Aorta (tissue), 5 donors: ENCODE measurements at regions not wholly inside any gene's neighbourhood (a gene's known extent, or its start where the extent isn't known, plus 50 kb on each side); places are given as distances from the start of the nearest gene placed in this dataset.

Source experiments
- ATAC-seq: fragments of 200-7000 bp; cut with Tn5 transposase; one replicate; pipeline ENCODE4 v1.9.1; 2022; ENCODE audit warnings: moderate library complexity; ENCODE audit not compliant: low FRiP score
- DNase-seq, 2 donors: peaks; one replicate each; pipeline ENCODE4 v3.0.0-alpha.2; 2020
- H3K27ac ChIP-seq, 2 donors: one replicate each; pipeline ENCODE4 v1.5.1; 2013; ENCODE audit warnings: low read length in 2 of 2, mild to moderate bottlenecking in 2 of 2, moderate library complexity in 2 of 2, control low read depth in 1 of 2, inconsistent platforms in 1 of 2, low read depth in 1 of 2
- H3K27me3 ChIP-seq, 2 donors: one replicate each; pipeline ENCODE4 v1.6.1; 2013; ENCODE audit warnings: control low read depth in 1 of 2, low read length in 1 of 2, mild to moderate bottlenecking in 1 of 2, moderate library complexity in 1 of 2; ENCODE audit not compliant: insufficient read depth in 2 of 2, control insufficient read depth in 1 of 2
- H3K36me3 ChIP-seq, 2 donors: one replicate each; pipeline ENCODE4 v1.6.1; 2013; ENCODE audit warnings: control low read depth in 1 of 2, low read length in 1 of 2, mild to moderate bottlenecking in 1 of 2; ENCODE audit not compliant: insufficient read depth in 2 of 2, control insufficient read depth in 1 of 2
- H3K4me1 ChIP-seq, 2 donors: one replicate each; pipeline ENCODE4 v1.6.1; 2013; ENCODE audit warnings: low read length in 2 of 2, control low read depth in 1 of 2, mild to moderate bottlenecking in 1 of 2, moderate library complexity in 1 of 2; ENCODE audit not compliant: insufficient read depth in 2 of 2, control insufficient read depth in 1 of 2
- H3K4me3 ChIP-seq, 2 donors: one replicate each; pipeline ENCODE4 v1.5.1; 2013; ENCODE audit warnings: low read length in 2 of 2, control low read depth in 1 of 2, mild to moderate bottlenecking in 1 of 2
- H3K9me3 ChIP-seq: one replicate; pipeline ENCODE4 v1.6.1; 2013; ENCODE audit warnings: mild to moderate bottlenecking, low read length; ENCODE audit not compliant: control insufficient read depth
- WGBS, 2 donors: extraction: QIAGEN DNeasy Blood & Tissue Kit; methylation state at CpG; one replicate each; pipeline ENCODE4 v1.1.7; 2013; 5-methylcytosine and 5-hydroxymethylcytosine counted together
- intact Hi-C, 2 donors: fragments of 100-400 bp; cut with DNase I; formaldehyde crosslinking; loops; one replicate each; pipeline versions ENCODE4 v1.14.2 to v1.15.0; 2022
- donor health status: healthy with polysubstance abuse.
- donor health status: Bipolar disorder and iron deficiency.
- donor health status: DM: no; HTN: no; CAD: no.
- donor health status: DM: no; HTN: no; CAD: no.
- donor health status: DM: yes; HTN: yes; CAD: no.

DNA sequence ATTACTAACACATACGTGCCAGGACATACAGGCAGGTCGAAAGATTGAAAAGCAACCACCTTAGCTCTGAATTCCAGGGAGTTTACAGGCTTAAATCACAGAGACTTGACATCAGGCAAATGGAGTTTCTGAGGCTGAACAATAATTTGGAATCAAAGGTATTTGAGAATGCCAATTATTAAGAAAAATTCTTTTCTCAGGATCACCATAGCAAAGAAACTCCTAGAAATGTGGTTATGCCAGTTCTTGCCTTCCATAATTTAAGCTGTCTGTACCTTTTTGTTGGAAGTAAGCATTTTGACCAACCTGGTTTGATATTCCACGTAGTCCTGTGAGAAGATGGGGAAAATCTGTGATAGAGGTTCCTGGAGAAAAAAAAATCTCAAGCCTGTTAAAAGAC lies 312.4 kb upstream of the SMARCA2 start:
- H3K9me3 ChIP-seq, result no peaks in the 10 kb centered on the region
- DNase-seq, result no peak
- WGBS, 2 donors, result 69 to 76% methylated on average over 3 of the region's 3 CpGs

GRCh38 chr9:1707291-1707690 lies 307.9 kb upstream of the SMARCA2 start:
- Histone ChIP-seq H3K9me3 (peaks cover 2% of the 10 kb centered on the region), H3K27me3 (no peaks in the 10 kb centered on the region), H3K4me1 (no peaks in the 10 kb centered on the region), H3K4me3 (no peak overlapping the region), H3K27ac (no peak overlapping the region), H3K36me3 (no peaks in the 10 kb centered on the region)
- DNase-seq, result no peak
- intact Hi-C loops, result no loop called here
- WGBS, 2 donors, result 16 to 26% methylated on average over 1 of the region's 1 CpG
- no peak for ATAC-seq

More for the DNA sequence above, 312.4 kb upstream of the SMARCA2 start:
- H3K27me3 ChIP-seq, result no peaks in the 10 kb centered on the region
- intact Hi-C loops, result no loop called here
- H3K4me3 ChIP-seq, result no peak overlapping the region
- H3K36me3 ChIP-seq, result no peaks in the 10 kb centered on the region
- no peaks in the 10 kb centered on the region for H3K4me1 ChIP-seq
- H3K27ac ChIP-seq, result no peak overlapping the region
- ATAC-seq, result no peak

DNA sequence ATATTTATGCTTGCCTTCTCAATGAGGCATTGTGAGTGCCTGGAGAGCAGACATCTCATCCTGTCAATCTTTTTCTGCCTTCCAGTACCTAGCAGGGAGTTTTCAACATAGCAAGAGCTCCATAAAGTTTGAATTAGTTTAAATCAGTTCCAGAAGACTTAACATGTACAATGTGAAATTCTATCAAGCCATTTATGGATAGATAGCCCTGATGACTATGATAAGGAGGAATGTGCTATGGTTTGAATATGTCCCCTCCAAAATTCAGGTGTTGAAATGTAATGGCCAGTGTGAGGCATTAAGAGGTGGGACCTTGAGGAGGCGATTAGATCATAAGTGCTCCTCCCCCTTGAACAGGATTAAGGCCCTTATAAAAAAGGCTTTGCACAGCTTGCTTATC lies 306.9 kb upstream of the SMARCA2 start:
- WGBS, 2 donors, result 96 to 100% methylated on average over 1 of the region's 1 CpG
- Histone ChIP-seq H3K36me3 (no peaks in the 10 kb centered on the region), H3K27ac (no peak overlapping the region), H3K9me3 (peaks cover 2% of the 10 kb centered on the region), H3K4me1 (no peaks in the 10 kb centered on the region), H3K27me3 (no peaks in the 10 kb centered on the region), H3K4me3 (no peak overlapping the region)
- intact Hi-C loops, result no loop called here
- no peak for DNase-seq
- no peak for ATAC-seq

- peaks cover 2% of the 10 kb centered on the region for H3K9me3 ChIP-seq
- no peak overlapping the region for H3K4me3 ChIP-seq
- no peak overlapping the region for H3K27ac ChIP-seq
- H3K27me3 ChIP-seq, result no peaks in the 10 kb centered on the region
- H3K4me1 ChIP-seq, result no peaks in the 10 kb centered on the region
- intact Hi-C loops, result no loop called here
- DNase-seq (no peak), ATAC-seq (no peak)
- H3K36me3 ChIP-seq, result no peaks in the 10 kb centered on the region
- WGBS, 2 donors, result 88 to 90% methylated on average over 1 of the region's 1 CpG
These were observed 305.8 kb upstream of the SMARCA2 start for GRCh38 chr9:1709347-1709746.

- WGBS, 2 donors, result 69 to 71% methylated on average over 6 of the region's 6 CpGs
These were observed 302.2 kb upstream of the SMARCA2 start for GRCh38 chr9:1712861-1713450.

GRCh38 chr9:1713841-1714240 lies 301.3 kb upstream of the SMARCA2 start:
- H3K4me3 ChIP-seq, result no peak overlapping the region
- intact Hi-C loops, result no loop called here

More at GRCh38 chr9:1712861-1713450, 302.2 kb upstream of the SMARCA2 start:
- Histone ChIP-seq H3K36me3 (no peaks in the 10 kb centered on the region), H3K4me3 (no peak overlapping the region), H3K27me3 (no peaks in the 10 kb centered on the region), H3K27ac (no peak overlapping the region), H3K4me1 (no peaks in the 10 kb centered on the region), H3K9me3 (peaks cover 4% of the 10 kb centered on the region)
- intact Hi-C loops, result no loop called here
- DNase-seq (no peak), ATAC-seq (no peak)

DNA sequence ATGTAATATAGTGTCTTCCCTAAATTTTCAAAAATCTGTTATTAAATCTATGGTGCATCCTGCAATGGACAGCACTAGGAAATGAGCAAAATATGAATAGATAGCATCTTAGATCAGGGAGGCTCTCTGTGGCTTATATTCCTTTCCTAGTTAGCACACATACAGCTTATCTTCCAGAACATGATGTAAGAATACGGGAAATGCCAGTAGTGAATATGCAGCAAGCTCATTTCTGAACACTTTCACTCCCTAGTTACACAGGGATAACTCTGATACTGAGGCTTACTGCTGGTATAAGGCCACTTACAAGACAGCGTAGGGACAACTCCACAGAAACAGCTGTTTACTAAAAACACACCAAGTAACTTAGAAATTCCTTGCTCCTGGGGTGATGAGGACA lies 297.3 kb upstream of the SMARCA2 start:
- no peaks in the 10 kb centered on the region for H3K27me3 ChIP-seq
- ATAC-seq (no peak), DNase-seq (no peak)
- H3K9me3 ChIP-seq, result peaks cover 3% of the 10 kb centered on the region
- no peaks in the 10 kb centered on the region for H3K4me1 ChIP-seq
- WGBS, 2 donors, result 41 to 84% methylated on average over 2 of the region's 2 CpGs
- H3K4me3 ChIP-seq, result no peak overlapping the region
- intact Hi-C loops, result no loop called here
- no peak overlapping the region for H3K27ac ChIP-seq
- no peaks in the 10 kb centered on the region for H3K36me3 ChIP-seq

More at GRCh38 chr9:1713841-1714240, 301.3 kb upstream of the SMARCA2 start:
- Histone ChIP-seq H3K27me3 (no peaks in the 10 kb centered on the region), H3K4me1 (no peaks in the 10 kb centered on the region), H3K36me3 (no peaks in the 10 kb centered on the region), H3K9me3 (peaks cover 3% of the 10 kb centered on the region), H3K27ac (no peak overlapping the region)
- no peak for DNase-seq
- WGBS, 2 donors, result 56 to 85% methylated on average over 3 of the region's 3 CpGs
- ATAC-seq, result no peak

GRCh38 chr9:1718836-1719235 lies 296.3 kb upstream of the SMARCA2 start:
- no peak for DNase-seq
- Histone ChIP-seq H3K36me3 (no peaks in the 10 kb centered on the region), H3K4me3 (no peak overlapping the region), H3K27ac (no peak overlapping the region), H3K9me3 (peaks cover 3% of the 10 kb centered on the region), H3K4me1 (no peaks in the 10 kb centered on the region), H3K27me3 (no peaks in the 10 kb centered on the region)
- intact Hi-C loops, result no loop called here
- 48 to 66% methylated on average over 3 of the region's 3 CpGs for WGBS, 2 donors
- ATAC-seq, result no peak

DNA sequence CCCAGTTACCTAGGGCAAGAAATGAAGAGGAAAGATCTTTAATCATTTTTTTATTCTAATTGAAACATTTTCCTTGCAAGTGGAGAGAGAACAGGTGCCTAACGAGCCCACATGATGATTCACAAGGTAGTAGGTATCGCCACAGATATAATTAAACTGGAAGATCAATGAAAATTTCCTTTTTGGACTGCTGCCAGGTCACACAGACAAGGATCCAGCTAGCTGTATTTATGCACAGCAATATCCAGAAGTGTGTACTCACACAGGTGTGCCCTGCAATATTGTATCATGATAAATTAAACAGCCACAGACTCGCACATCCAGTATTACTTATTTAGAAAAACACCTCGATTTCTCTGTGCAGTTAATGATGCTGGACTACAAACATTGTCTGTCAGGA lies 294.0 kb upstream of the SMARCA2 start:
- no peaks in the 10 kb centered on the region for H3K4me1 ChIP-seq
- intact Hi-C loops, result no loop called here
- no peaks in the 10 kb centered on the region for H3K27me3 ChIP-seq
- H3K4me3 ChIP-seq, result no peak overlapping the region
- DNase-seq (no peak), ATAC-seq (no peak)
- H3K36me3 ChIP-seq, result no peaks in the 10 kb centered on the region
- no peak overlapping the region for H3K27ac ChIP-seq
- 78 to 82% methylated on average over 4 of the region's 4 CpGs for WGBS, 2 donors
- H3K9me3 ChIP-seq, result peaks cover 1% of the 10 kb centered on the region
